SK-N-MC (cell line): ENCODE measurements at regions not wholly inside any gene's neighbourhood (a gene's known extent, or its start where the extent isn't known, plus 50 kb on each side); places are given as distances from the start of the nearest gene placed in this dataset.

Source experiments
- EZH2 ChIP-seq: fragments of 200-600 bp; sonication (generic); IDR thresholded peaks from one replicate; pipeline ENCODE4 v1.6.1; 2017; ENCODE audit warnings: antibody characterized with exemption
- FOXP2 ChIP-seq: optimal IDR thresholded peaks from 2 replicates; pipeline ENCODE3; 2011; ENCODE audit warnings: mild to moderate bottlenecking, moderate library complexity; ENCODE audit not compliant: insufficient read depth; ENCODE audit errors: extremely low read length, control extremely low read depth
- POLR2AphosphoS5 ChIP-seq: IDR thresholded peaks from 2 replicates; pipeline ENCODE4 v1.6.1; 2012; ENCODE audit warnings: mild to moderate bottlenecking, low read depth, low read length, borderline replicate concordance

GRCh38 chr5:120396186-120396585, 67.9 kb upstream of the PRR16 start:
- TF ChIP-seq EZH2, result no peak
- no peak for TF ChIP-seq POLR2AphosphoS5
- TF ChIP-seq FOXP2, result no peak
